HG03442 (cell line): ENCODE measurements at regions not wholly inside any gene's neighbourhood (a gene's known extent, or its start where the extent isn't known, plus 50 kb on each side); places are given as distances from the start of the nearest gene placed in this dataset.

ENCODE experiments used
- ATAC-seq: cut with Tn5 transposase; IDR thresholded peaks from one replicate; pipeline ENCODE4 v1.9.1; 2021; ENCODE audit warnings: mild to moderate bottlenecking, moderate library complexity; ENCODE audit not compliant: unreplicated experiment

- ATAC-seq = no peak
These were observed 271.3 kb upstream of the TOPAZ1 start for GRCh38 chr3:43970351-43970750.

GRCh38 chr3:43970920-43971319 lies 270.8 kb upstream of the TOPAZ1 start:
- ATAC-seq = no peak

GRCh38 chr3:43971486-43971885 lies 270.2 kb upstream of the TOPAZ1 start:
- ATAC-seq = no peak

- no peak for ATAC-seq
These were observed 263.0 kb upstream of the TOPAZ1 start for GRCh38 chr3:43978708-43979107.

GRCh38 chr3:43979645-43980044 lies 262.0 kb upstream of the TOPAZ1 start:
- ATAC-seq = no peak

GRCh38 chr3:43994657-43995546 lies 246.8 kb upstream of the TOPAZ1 start:
- ATAC-seq = no peak

GRCh38 chr3:43995547-43996378 lies 245.9 kb upstream of the TOPAZ1 start:
- no peak for ATAC-seq

- no peak for ATAC-seq
These were observed 245.0 kb upstream of the TOPAZ1 start for GRCh38 chr3:43996379-43997301.

GRCh38 chr3:43997316-43997715 lies 244.4 kb upstream of the TOPAZ1 start:
- ATAC-seq = no peak

GRCh38 chr3:43997788-43998369 lies 243.8 kb upstream of the TOPAZ1 start:
- no peak for ATAC-seq

GRCh38 chr3:43998370-43998835 lies 243.3 kb upstream of the TOPAZ1 start:
- ATAC-seq = no peak

GRCh38 chr3:43998836-43999727 lies 242.6 kb upstream of the TOPAZ1 start:
- ATAC-seq = peak; percentile 36

GRCh38 chr3:43999728-44000319 lies 241.9 kb upstream of the TOPAZ1 start:
- ATAC-seq = no peak

GRCh38 chr3:44000586-44000985 lies 241.1 kb upstream of the TOPAZ1 start:
- ATAC-seq = peak; percentile 42

GRCh38 chr3:44001072-44001471 lies 240.6 kb upstream of the TOPAZ1 start:
- no peak for ATAC-seq

- no peak for ATAC-seq
These were observed 237.9 kb upstream of the TOPAZ1 start for GRCh38 chr3:44003801-44004200.

- no peak for ATAC-seq
These were observed 230.0 kb upstream of the TOPAZ1 start for GRCh38 chr3:44011680-44012079.

- ATAC-seq = no peak
These were observed 229.4 kb upstream of the TOPAZ1 start for GRCh38 chr3:44012160-44012899.
